GM10248 (cell line): ENCODE measurements at regions not wholly inside any gene's neighbourhood (a gene's known extent, or its start where the extent isn't known, plus 50 kb on each side); places are given as distances from the start of the nearest gene placed in this dataset.

Experiments used
- CTCF ChIA-PET: fragments of 300-600 bp; sonication (Branson Sonifier 250); formaldehyde crosslinking; extraction: SDS; loops from one replicate; lab custom pipeline; 2021; ENCODE audit warnings: antibody characterized with exemption; lab: Yijun Ruan, JAX
- POLR2A ChIA-PET: fragments of 350-650 bp; sonication (Branson Sonifier 250); formaldehyde crosslinking; extraction: SDS; loops from one replicate; lab custom pipeline; 2020; ENCODE audit warnings: antibody characterized with exemption; lab: Yijun Ruan, JAX
- DNase-seq: peaks from one replicate; pipeline ENCODE4 v3.0.0; 2012; ENCODE audit errors: extremely low spot score
- CTCF ChIP-seq: IDR thresholded peaks from 2 replicates; pipeline ENCODE4 v1.5.1; 2012; ENCODE audit warnings: mild to moderate bottlenecking, low read depth; ENCODE audit errors: extremely low read depth, missing control alignments, control extremely low read depth

- DNase-seq: no peak
- ChIA-PET POLR2A (no interaction called here), CTCF (interaction anchor here (1.8 kb wide), 1 partner anchor 15 kb away, joined by 4 read pairs; no protein-coding TSS in a partner anchor)
- TF ChIP-seq CTCF: no peak
Measured at GRCh38 chr12:105554856-105555255, 224.4 kb downstream of the C12orf75 start.

GRCh38 chr12:105555556-105556295 lies 225.2 kb downstream of the C12orf75 start:
- no peak for TF ChIP-seq CTCF
- no peak for DNase-seq
- ChIA-PET POLR2A (no interaction called here), CTCF (interaction anchor here (1.8 kb wide), 1 partner anchor 16 kb away, joined by 4 read pairs; no protein-coding TSS in a partner anchor)

GRCh38 chr12:105559310-105559709 lies 228.8 kb downstream of the C12orf75 start:
- TF ChIP-seq CTCF: no peak
- CTCF ChIA-PET: interaction anchor here (1.8 kb wide), 1 partner anchor 15 kb away, joined by 5 read pairs; no protein-coding TSS in a partner anchor
- POLR2A ChIA-PET: no interaction called here
- no peak for DNase-seq

- CTCF ChIA-PET: no interaction called here
Measured at GRCh38 chr12:105561546-105562198, 231.2 kb downstream of the C12orf75 start.

GRCh38 chr12:105562199-105562971 lies 231.9 kb downstream of the C12orf75 start:
- ChIA-PET CTCF (no interaction called here), POLR2A (interaction anchor here (0.6 kb wide), 1 partner anchor 52 kb away, joined by 4 read pairs; no protein-coding TSS in a partner anchor)
- TF ChIP-seq CTCF: no peak
- DNase-seq: no peak

More at GRCh38 chr12:105561546-105562198, 231.2 kb downstream of the C12orf75 start:
- POLR2A ChIA-PET: interaction anchor here (0.6 kb wide), 1 partner anchor 52 kb away, joined by 4 read pairs; no protein-coding TSS in a partner anchor
- TF ChIP-seq CTCF: no peak
- no peak for DNase-seq

GRCh38 chr12:105567061-105567460 lies 236.6 kb downstream of the C12orf75 start:
- POLR2A ChIA-PET: no interaction called here
- no peak for DNase-seq
- no peak for TF ChIP-seq CTCF
- CTCF ChIA-PET: no interaction called here
